ENCODE measurements at regions not wholly inside any gene's neighbourhood (a gene's known extent, or its start where the extent isn't known, plus 50 kb on each side); places are given as distances from the start of the nearest gene placed in this dataset.

- TF ChIP-seq CTCF (IDR thresholded peaks at IDR 0.05) (no peak), POLR2A (IDR thresholded peaks at IDR 0.05) (no peak)
Measured at GRCh38 chr3:176401211-176401610, 796.1 kb downstream of the TBL1XR1 start.
